ENCODE measurements at regions not wholly inside any gene's neighbourhood (a gene's known extent, or its start where the extent isn't known, plus 50 kb on each side); places are given as distances from the start of the nearest gene placed in this dataset.

DNA sequence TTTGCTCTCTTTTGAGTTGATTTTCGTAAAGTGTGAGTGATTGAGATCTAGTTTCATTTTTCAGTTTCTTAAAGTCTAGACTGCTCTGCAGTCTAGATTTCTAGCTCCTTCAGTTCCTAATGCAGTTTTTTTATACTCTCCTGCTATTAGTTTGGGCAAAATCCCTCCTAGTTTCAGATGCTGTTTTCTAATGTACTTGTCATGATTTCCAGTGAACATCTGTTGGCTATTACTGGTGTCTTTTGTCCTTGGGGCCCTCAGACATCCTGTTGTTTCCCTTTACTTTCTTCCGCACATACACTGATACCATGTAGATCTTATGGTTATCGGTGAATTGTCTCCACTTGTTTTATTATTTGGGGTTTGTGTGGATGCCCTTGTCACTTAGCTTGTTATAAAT lies 292.1 kb downstream of the TDRD3 start:
- 39 to 46% (median 42%) methylated on average over 3 of the region's 3 CpGs for WGBS, 3 donors
- H3K4me3 ChIP-seq, result no peak overlapping the region
- DNase-seq, result no peak
- no peaks in the 10 kb centered on the region for H3K27me3 ChIP-seq (ENCODE audit: insufficient read depth in 3 of 3, low read length in 2 of 3)
- ATAC-seq, result no peak
- no peaks in the 10 kb centered on the region for H3K9me3 ChIP-seq
- H3K27ac ChIP-seq, result no peak overlapping the region
- intact Hi-C loops (cut with DNase I), result no loop called here
- H3K36me3 ChIP-seq (ENCODE audit: insufficient read depth in 1 of 2, low read depth in 1 of 2), result no peaks in the 10 kb centered on the region
- TF ChIP-seq, protein P1, sequence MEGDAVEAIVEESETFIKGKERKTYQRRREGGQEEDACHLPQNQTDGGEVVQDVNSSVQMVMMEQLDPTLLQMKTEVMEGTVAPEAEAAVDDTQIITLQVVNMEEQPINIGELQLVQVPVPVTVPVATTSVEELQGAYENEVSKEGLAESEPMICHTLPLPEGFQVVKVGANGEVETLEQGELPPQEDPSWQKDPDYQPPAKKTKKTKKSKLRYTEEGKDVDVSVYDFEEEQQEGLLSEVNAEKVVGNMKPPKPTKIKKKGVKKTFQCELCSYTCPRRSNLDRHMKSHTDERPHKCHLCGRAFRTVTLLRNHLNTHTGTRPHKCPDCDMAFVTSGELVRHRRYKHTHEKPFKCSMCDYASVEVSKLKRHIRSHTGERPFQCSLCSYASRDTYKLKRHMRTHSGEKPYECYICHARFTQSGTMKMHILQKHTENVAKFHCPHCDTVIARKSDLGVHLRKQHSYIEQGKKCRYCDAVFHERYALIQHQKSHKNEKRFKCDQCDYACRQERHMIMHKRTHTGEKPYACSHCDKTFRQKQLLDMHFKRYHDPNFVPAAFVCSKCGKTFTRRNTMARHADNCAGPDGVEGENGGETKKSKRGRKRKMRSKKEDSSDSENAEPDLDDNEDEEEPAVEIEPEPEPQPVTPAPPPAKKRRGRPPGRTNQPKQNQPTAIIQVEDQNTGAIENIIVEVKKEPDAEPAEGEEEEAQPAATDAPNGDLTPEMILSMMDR (IDR thresholded peaks at IDR 0.05), result no peak
- H3K4me1 ChIP-seq, result no peaks in the 10 kb centered on the region

- TF ChIP-seq, protein P1 (IDR thresholded peaks at IDR 0.05), result no peak
- Histone ChIP-seq H3K4me1 (no peaks in the 10 kb centered on the region), H3K27ac (no peak overlapping the region), H3K9me3 (no peaks in the 10 kb centered on the region), H3K4me3 (no peak overlapping the region), H3K27me3 (ENCODE audit: insufficient read depth in 3 of 3, low read length in 2 of 3) (no peaks in the 10 kb centered on the region), H3K36me3 (ENCODE audit: insufficient read depth in 1 of 2, low read depth in 1 of 2) (no peaks in the 10 kb centered on the region)
- ATAC-seq (no peak), DNase-seq (no peak)
- intact Hi-C loops (cut with DNase I), result no loop called here
- WGBS, 3 donors, result 72 to 74% (median 73%) methylated on average over 5 of the region's 5 CpGs
These were observed 283.1 kb downstream of the TDRD3 start for GRCh38 chr13:60679928-60680694.

DNA sequence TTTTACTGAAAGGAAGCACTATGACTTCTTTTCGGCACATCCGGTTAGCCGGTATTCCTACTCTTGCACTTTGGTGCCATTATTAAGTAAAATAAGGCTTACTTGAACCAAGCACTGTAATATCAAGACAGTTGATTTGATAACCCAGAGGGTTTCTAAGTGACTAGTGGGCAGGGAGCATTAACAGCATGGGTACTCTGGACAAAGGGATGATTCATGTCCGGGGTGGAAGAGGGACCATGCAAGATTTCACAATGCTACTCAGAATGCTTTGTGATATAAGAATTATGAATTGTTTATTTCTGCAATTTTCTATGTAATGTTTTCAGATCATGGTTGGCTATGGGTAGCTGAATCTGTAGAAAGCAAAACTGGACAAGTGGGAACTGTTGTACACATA lies 282.1 kb downstream of the TDRD3 start:
- Histone ChIP-seq H3K36me3 (ENCODE audit: insufficient read depth in 1 of 2, low read depth in 1 of 2) (no peaks in the 10 kb centered on the region), H3K27ac (no peak overlapping the region), H3K9me3 (no peaks in the 10 kb centered on the region), H3K4me1 (no peaks in the 10 kb centered on the region), H3K27me3 (ENCODE audit: insufficient read depth in 3 of 3, low read length in 2 of 3) (no peaks in the 10 kb centered on the region), H3K4me3 (no peak overlapping the region)
- TF ChIP-seq, protein P1 (IDR thresholded peaks at IDR 0.05), result no peak
- WGBS, 3 donors, result 92 to 94% (median 93%) methylated on average over 4 of the region's 4 CpGs
- ATAC-seq (no peak), DNase-seq (no peak)
- intact Hi-C loops (cut with DNase I), result no loop called here

DNA sequence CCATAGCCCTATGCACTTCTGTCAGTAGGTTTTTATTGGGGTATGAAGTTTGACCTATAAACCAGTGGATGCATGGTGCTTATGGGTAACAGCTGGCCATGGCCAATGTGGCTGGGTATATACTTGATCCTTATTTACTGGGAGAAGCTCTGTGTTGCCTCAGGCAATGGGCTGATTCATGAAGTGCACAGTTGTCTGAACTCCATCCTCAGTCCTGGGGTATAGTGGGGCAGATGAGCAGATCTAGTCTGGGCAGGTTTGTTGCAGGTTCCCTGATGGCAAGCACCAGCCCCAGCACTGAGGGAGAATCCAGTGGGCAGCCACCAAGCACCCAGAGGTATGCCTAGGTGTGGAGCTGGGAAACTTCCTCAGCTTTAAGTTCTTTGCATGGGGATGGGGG lies 274.4 kb downstream of the TDRD3 start:
- H3K4me1 ChIP-seq, result no peaks in the 10 kb centered on the region
- no peak for DNase-seq
- no peak overlapping the region for H3K4me3 ChIP-seq
- ATAC-seq, result no peak
- no peaks in the 10 kb centered on the region for H3K36me3 ChIP-seq (ENCODE audit: insufficient read depth in 1 of 2, low read depth in 1 of 2)
- intact Hi-C loops (cut with DNase I), result no loop called here
- TF ChIP-seq, protein P1 (IDR thresholded peaks at IDR 0.05), result no peak
- H3K9me3 ChIP-seq, result no peaks in the 10 kb centered on the region
- H3K27me3 ChIP-seq (ENCODE audit: insufficient read depth in 3 of 3, low read length in 2 of 3), result peaks cover 0 to 2% (median 0%) of the 10 kb centered on the region in 3 donors
- no peak overlapping the region for H3K27ac ChIP-seq

DNA sequence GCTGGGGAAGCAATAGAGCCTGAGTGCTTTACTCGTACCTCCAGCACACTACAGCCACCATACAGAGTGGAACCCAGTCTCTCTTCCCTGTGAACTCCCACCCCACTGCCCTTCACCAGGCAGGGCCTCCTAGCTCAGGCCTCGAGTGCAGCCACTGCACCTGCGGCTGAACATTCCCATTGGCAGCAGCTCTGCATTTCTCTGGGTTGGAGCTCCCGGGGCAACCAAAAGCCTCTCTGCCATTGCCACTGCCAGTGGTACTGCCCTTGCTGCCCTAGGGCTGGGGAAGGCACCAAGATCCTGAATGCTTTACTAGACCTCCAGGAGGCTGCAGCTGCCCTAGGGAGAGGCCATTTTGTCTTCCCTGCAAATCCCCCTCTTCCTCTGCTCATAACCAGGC lies 266.8 kb downstream of the TDRD3 start:
- DNase-seq (no peak), ATAC-seq (no peak)
- no peaks in the 10 kb centered on the region for H3K9me3 ChIP-seq
- intact Hi-C loops (cut with DNase I), result no loop called here
- H3K4me3 ChIP-seq, result no peak overlapping the region
- peaks cover 0 to 2% (median 0%) of the 10 kb centered on the region in 3 donors for H3K27me3 ChIP-seq (ENCODE audit: insufficient read depth in 3 of 3, low read length in 2 of 3)
- no peaks in the 10 kb centered on the region for H3K4me1 ChIP-seq
- no peaks in the 10 kb centered on the region for H3K36me3 ChIP-seq (ENCODE audit: insufficient read depth in 1 of 2, low read depth in 1 of 2)
- no peak overlapping the region for H3K27ac ChIP-seq
- TF ChIP-seq, protein P1 (IDR thresholded peaks at IDR 0.05), result no peak
- 72 to 92% (median 77%) methylated on average over 4 of the region's 4 CpGs for WGBS, 3 donors

Data from psoas muscle (tissue), 7 donors.